ENCODE measurements at regions not wholly inside any gene's neighbourhood (a gene's known extent, or its start where the extent isn't known, plus 50 kb on each side); places are given as distances from the start of the nearest gene placed in this dataset.
A peak's percentile ranks its signal among the peaks of the same experiment; 100 is the strongest.

- H3K4me2 ChIP-seq (ENCODE audit: insufficient read depth, low read length): peak overlapping the region; percentile 52
- H3K79me2 ChIP-seq (ENCODE audit: insufficient read depth, low read length): no peaks in the 10 kb centered on the region
- no peaks in the 10 kb centered on the region for H4K20me1 ChIP-seq (ENCODE audit: insufficient read depth, low read length)
- TF ChIP-seq CTCF (IDR thresholded peaks at IDR 0.05; ENCODE audit: extremely low read depth, low read depth, low read length): no peak
- DNase-seq (ENCODE audit: insufficient read length, low spot score, missing footprints): no peak
- H3K4me3 ChIP-seq (ENCODE audit: insufficient read depth, low read length): no peak overlapping the region
- peak overlapping the region; percentile 97 for H3K27ac ChIP-seq (ENCODE audit: low read depth, low read length)
- H3K27me3 ChIP-seq (ENCODE audit: insufficient read depth, low read length): no peaks in the 10 kb centered on the region
- H3K4me1 ChIP-seq (ENCODE audit: insufficient read depth, low read length): peaks cover 54% of the 10 kb centered on the region
- no peaks in the 10 kb centered on the region for H3K36me3 ChIP-seq (ENCODE audit: insufficient read depth, low read length)
- no peaks in the 10 kb centered on the region for H3K9me3 ChIP-seq (ENCODE audit: low read depth, low read length)
- no peak overlapping the region for H2AFZ ChIP-seq (ENCODE audit: low read length)
These were observed 70.2 kb upstream of the ERRFI1 start for GRCh38 chr1:8096105-8097011.

- no peak for DNase-seq (ENCODE audit: insufficient read length, low spot score, missing footprints)
- peaks cover 61% of the 10 kb centered on the region for H3K4me1 ChIP-seq (ENCODE audit: insufficient read depth, low read length)
- H3K79me2 ChIP-seq (ENCODE audit: insufficient read depth, low read length): no peaks in the 10 kb centered on the region
- H3K27me3 ChIP-seq (ENCODE audit: insufficient read depth, low read length): no peaks in the 10 kb centered on the region
- H3K27ac ChIP-seq (ENCODE audit: low read depth, low read length): peak overlapping the region; percentile 97
- no peaks in the 10 kb centered on the region for H3K9me3 ChIP-seq (ENCODE audit: low read depth, low read length)
- H3K4me2 ChIP-seq (ENCODE audit: insufficient read depth, low read length): no peak overlapping the region
- no peak for TF ChIP-seq CTCF (IDR thresholded peaks at IDR 0.05; ENCODE audit: extremely low read depth, low read depth, low read length)
- H3K36me3 ChIP-seq (ENCODE audit: insufficient read depth, low read length): no peaks in the 10 kb centered on the region
- H4K20me1 ChIP-seq (ENCODE audit: insufficient read depth, low read length): no peaks in the 10 kb centered on the region
- H3K4me3 ChIP-seq (ENCODE audit: insufficient read depth, low read length): no peak overlapping the region
- H2AFZ ChIP-seq (ENCODE audit: low read length): no peak overlapping the region
These were observed 69.5 kb upstream of the ERRFI1 start for GRCh38 chr1:8095584-8095983.

GRCh38 chr1:8094481-8095241, 68.6 kb upstream of the ERRFI1 start:
- H3K4me3 ChIP-seq (ENCODE audit: insufficient read depth, low read length): no peak overlapping the region
- peak; percentile 65 for DNase-seq (ENCODE audit: insufficient read length, low spot score, missing footprints)

More at GRCh38 chr1:8094481-8095241, 68.6 kb upstream of the ERRFI1 start:
- peak overlapping the region; percentile 67 for H3K4me2 ChIP-seq (ENCODE audit: insufficient read depth, low read length)
- no peaks in the 10 kb centered on the region for H3K36me3 ChIP-seq (ENCODE audit: insufficient read depth, low read length)
- H3K9me3 ChIP-seq (ENCODE audit: low read depth, low read length): no peaks in the 10 kb centered on the region
- no peak overlapping the region for H2AFZ ChIP-seq (ENCODE audit: low read length)
- H3K79me2 ChIP-seq (ENCODE audit: insufficient read depth, low read length): no peaks in the 10 kb centered on the region
- TF ChIP-seq CTCF (IDR thresholded peaks at IDR 0.05; ENCODE audit: extremely low read depth, low read depth, low read length): no peak
- peak overlapping the region; percentile 97 for H3K27ac ChIP-seq (ENCODE audit: low read depth, low read length)
- H3K4me1 ChIP-seq (ENCODE audit: insufficient read depth, low read length): peaks cover 67% of the 10 kb centered on the region
- no peaks in the 10 kb centered on the region for H4K20me1 ChIP-seq (ENCODE audit: insufficient read depth, low read length)
- H3K27me3 ChIP-seq (ENCODE audit: insufficient read depth, low read length): no peaks in the 10 kb centered on the region
